ENCODE measurements at regions not wholly inside any gene's neighbourhood (a gene's known extent, or its start where the extent isn't known, plus 50 kb on each side); places are given as distances from the start of the nearest gene placed in this dataset.
"Not testable (repeated sequence)": the region's sequence is repeated elsewhere in the genome, so short reads cannot be mapped to it uniquely, and the experiment has no call there.

DNA sequence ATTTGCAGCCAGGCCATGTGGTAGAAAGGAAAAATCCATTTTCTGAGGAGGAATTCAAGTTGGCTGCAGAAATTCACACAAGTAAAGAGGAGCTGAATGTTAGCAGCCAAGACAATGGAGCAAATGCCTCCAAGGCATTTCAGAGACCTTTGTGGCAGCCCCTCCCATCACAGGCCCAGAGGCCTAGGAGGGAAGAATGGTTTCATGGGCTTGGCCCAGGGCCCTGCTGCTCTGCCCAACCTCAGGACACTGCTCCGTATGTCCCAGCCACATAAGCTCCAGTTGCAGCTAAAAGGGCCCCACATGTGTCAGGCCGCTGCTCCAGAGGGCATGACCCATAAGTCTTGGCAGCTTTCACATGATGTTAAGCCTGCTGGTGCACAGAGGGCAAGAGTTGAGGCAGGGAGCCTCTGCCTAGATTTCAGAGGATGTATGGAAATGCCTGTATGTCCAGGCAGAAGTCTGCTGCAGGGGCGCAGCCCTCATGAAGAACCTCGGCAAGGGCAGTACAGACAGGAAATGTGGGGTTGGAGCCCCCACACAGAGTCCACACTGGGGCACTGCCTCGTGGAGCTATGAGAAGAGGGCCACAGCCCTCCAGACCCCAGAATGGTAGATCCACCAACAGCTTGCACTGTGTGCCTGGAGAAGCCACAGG is 144.2 kb upstream of the EPB41L4A start:
- in situ Hi-C loops (cut with HindIII; ENCODE audit: low pct_unique_long_range_greater_than_20kb, low sequenced_read_pairs), result no loop called here
- no peak for TF ChIP-seq JUND (IDR thresholded peaks at IDR 0.05; ENCODE audit: low read depth)
- DNase-seq (ENCODE audit: low read depth in 1 of 2, low spot score in 1 of 2), result no peak

DNA sequence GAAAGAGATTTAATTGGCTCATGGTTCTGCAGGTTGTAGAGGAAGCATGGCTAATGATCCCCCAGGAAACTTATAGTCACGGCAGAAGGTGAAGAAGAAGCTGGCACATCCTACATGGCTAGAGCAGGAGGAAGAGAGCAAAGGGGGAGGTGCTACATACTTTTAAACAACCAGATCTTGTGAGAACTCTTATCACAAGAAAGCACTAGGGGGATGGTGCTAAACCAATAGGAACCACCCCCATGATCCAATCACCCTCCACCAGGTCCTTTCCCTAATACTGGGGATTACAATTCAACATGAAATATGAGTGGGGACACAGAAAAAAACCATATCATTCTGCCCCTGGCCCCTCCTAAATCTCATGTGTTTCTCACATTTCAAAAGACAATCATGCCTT is 147.2 kb upstream of the EPB41L4A start:
- no peak for DNase-seq (ENCODE audit: low read depth in 1 of 2, low spot score in 1 of 2)
- in situ Hi-C loops (cut with HindIII; ENCODE audit: low pct_unique_long_range_greater_than_20kb, low sequenced_read_pairs), result no loop called here
- no peak for TF ChIP-seq JUND (IDR thresholded peaks at IDR 0.05; ENCODE audit: low read depth)

DNA sequence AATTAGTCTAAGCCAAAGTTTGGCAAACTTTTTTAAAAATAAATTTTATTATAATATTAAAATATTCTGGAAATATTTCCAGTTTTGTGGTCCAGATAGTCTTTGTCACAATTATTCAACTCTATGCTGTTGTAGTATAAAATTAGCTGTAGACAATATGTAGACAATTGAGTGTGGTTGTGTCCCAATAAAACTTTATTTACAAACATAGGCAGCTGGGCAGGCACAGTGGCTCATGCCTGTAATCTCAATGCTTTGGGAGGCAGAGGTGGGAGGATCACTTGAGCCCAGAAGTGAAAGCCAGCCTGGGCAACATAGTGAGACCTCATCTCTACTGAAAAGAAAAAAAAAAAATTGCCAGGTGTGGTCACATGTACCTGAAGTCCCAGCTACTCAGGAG is 150.5 kb upstream of the EPB41L4A start:
- in situ Hi-C loops (cut with HindIII; ENCODE audit: low pct_unique_long_range_greater_than_20kb, low sequenced_read_pairs), result no loop called here
- no peak for DNase-seq (ENCODE audit: low read depth in 1 of 2, low spot score in 1 of 2)
- no peak for TF ChIP-seq JUND (IDR thresholded peaks at IDR 0.05; ENCODE audit: low read depth)

GRCh38 chr5:112570708-112571444 is 151.8 kb upstream of the EPB41L4A start:
- TF ChIP-seq JUND (IDR thresholded peaks at IDR 0.05; ENCODE audit: low read depth), result no peak
- in situ Hi-C loops (cut with HindIII; ENCODE audit: low pct_unique_long_range_greater_than_20kb, low sequenced_read_pairs), result no loop called here
- no peak for DNase-seq (ENCODE audit: low read depth in 1 of 2, low spot score in 1 of 2)

- in situ Hi-C loops (cut with HindIII; ENCODE audit: low pct_unique_long_range_greater_than_20kb, low sequenced_read_pairs), result no loop called here
- no peak for DNase-seq (ENCODE audit: low read depth in 1 of 2, low spot score in 1 of 2)
- no peak for TF ChIP-seq JUND (IDR thresholded peaks at IDR 0.05; ENCODE audit: low read depth)
Measured at GRCh38 chr5:112573441-112573840, 154.4 kb upstream of the EPB41L4A start.

GRCh38 chr5:112574536-112574935 is 155.5 kb upstream of the EPB41L4A start:
- no peak for DNase-seq (ENCODE audit: low read depth in 1 of 2, low spot score in 1 of 2)
- in situ Hi-C loops (cut with HindIII; ENCODE audit: low pct_unique_long_range_greater_than_20kb, low sequenced_read_pairs), result no loop called here
- TF ChIP-seq JUND (IDR thresholded peaks at IDR 0.05; ENCODE audit: low read depth), result no peak

DNA sequence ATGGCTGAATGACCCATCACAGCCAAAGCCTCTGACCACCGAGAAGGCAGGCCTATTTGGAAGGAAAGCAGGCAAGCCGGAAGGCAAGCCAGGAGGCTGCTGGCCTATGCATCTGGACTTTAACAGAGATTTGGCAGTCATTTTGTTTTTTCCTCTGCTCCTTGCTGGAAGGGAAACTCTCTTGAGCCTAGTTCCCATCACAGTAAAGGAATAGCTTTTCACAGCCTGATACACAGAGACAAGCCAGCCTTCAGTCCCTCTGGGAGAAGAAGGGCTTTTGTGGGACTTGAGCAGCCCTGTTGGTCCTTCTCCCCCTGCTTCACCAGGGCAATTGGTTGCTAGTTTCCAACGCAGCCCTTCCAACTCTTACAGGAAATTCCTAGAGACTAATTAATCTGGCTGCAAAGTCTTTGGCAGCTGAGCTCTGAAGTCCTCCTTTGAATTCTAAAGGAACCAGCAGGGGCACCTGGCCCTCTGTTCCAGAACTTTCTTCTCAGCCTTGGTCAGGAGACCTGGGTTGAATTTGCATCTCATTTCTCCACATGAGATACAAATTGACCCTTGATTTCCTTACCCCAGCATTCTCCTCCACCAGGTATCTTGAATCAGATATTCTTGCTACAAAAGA is 157.3 kb upstream of the EPB41L4A start:
- TF ChIP-seq JUND (IDR thresholded peaks at IDR 0.05; ENCODE audit: low read depth), result no peak
- DNase-seq (ENCODE audit: low read depth in 1 of 2, low spot score in 1 of 2), result no peak
- in situ Hi-C loops (cut with HindIII; ENCODE audit: low pct_unique_long_range_greater_than_20kb, low sequenced_read_pairs), result no loop called here

DNA sequence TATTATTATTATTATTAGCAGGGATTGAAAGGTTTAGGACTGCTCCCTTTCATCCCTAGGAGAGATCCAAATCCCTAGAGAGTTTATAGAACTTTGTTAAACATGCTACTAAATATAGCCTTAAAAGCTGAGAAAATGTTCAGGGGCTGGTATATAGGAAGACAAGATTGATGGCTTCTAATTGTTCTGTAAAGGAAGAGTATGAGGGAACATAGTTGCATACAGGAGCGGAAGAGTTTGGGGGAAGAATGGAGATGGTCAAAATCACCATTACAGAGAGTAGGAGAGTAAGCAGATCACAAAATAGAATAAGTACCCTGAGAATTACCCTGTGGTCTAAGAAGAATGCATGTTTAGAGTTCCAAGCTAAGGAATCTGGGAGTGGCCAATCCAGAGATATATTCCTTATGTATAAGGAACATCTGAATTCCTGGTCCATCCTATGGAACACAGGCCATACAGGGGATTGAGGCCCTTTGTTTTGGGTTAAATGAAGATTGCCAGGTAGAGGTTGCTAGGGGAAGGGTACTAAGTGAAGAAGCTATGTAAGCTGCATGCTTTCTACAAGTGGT is 158.0 kb upstream of the APC start:
- in situ Hi-C loops (cut with HindIII; ENCODE audit: low pct_unique_long_range_greater_than_20kb, low sequenced_read_pairs), result no loop called here
- no peak for DNase-seq (ENCODE audit: low read depth in 1 of 2, low spot score in 1 of 2)
- no peak for TF ChIP-seq JUND (IDR thresholded peaks at IDR 0.05; ENCODE audit: low read depth)

DNA sequence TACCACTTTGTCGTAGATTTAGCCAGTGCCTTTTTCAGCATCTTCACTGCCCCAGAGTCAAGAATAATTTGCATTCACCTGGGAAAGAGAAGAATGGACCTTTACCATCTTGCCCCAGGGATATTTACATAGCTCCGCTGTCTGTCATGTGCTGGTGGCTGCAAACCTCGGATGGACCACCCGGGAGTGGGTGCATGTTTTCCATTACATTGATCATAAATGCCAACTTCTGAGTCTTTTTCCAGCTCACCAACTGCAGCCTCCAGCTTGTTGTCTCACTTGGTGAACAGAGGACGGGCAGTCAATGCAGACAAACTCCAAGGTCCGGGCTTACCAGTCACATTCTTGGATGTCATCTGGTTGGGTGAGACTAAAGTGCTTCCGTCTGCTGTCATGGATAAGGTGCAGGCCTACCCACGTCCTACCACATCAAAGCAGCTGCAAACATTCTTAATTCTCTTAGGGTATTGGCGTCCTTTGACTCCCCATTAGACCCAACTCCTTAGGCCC is 155.8 kb upstream of the APC start:
- in situ Hi-C loops (cut with HindIII; ENCODE audit: low pct_unique_long_range_greater_than_20kb, low sequenced_read_pairs), result no loop called here
- TF ChIP-seq JUND (IDR thresholded peaks at IDR 0.05; ENCODE audit: low read depth), result no peak
- DNase-seq (ENCODE audit: low read depth in 1 of 2, low spot score in 1 of 2), result no peak

GRCh38 chr5:112583166-112583565 is 154.5 kb upstream of the APC start:
- no peak for TF ChIP-seq JUND (IDR thresholded peaks at IDR 0.05; ENCODE audit: low read depth)
- in situ Hi-C loops (cut with HindIII; ENCODE audit: low pct_unique_long_range_greater_than_20kb, low sequenced_read_pairs), result no loop called here
- peak in 1 of 2 experiments; percentile 12 for DNase-seq (ENCODE audit: low read depth in 1 of 2, low spot score in 1 of 2)

DNA sequence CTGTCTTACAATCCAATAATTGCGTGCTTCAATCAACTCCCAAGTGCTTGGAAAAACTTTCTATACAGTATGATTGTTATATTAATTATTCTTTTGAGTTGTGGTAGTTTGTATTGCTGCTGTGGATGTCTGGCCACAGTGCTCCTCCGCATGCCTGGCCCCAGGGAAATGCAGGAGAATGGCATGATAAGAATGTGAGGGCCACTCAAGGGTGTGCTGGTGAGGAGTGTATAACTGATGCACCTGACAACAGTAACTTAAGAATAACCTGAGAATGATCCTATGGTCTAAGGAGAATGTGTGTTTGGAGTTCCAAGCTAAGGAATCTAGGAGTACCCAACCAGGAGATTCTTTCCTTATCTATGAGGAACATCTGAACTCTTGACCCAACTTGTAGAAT is 152.9 kb upstream of the APC start:
- peak in 1 of 2 experiments; percentile 37 for DNase-seq (ENCODE audit: low read depth in 1 of 2, low spot score in 1 of 2)
- no peak for TF ChIP-seq JUND (IDR thresholded peaks at IDR 0.05; ENCODE audit: low read depth)
- in situ Hi-C loops (cut with HindIII; ENCODE audit: low pct_unique_long_range_greater_than_20kb, low sequenced_read_pairs), result no loop called here

- in situ Hi-C loops (cut with HindIII; ENCODE audit: low pct_unique_long_range_greater_than_20kb, low sequenced_read_pairs), result no loop called here
- no peak for DNase-seq (ENCODE audit: low read depth in 1 of 2, low spot score in 1 of 2)
- no peak for TF ChIP-seq JUND (IDR thresholded peaks at IDR 0.05; ENCODE audit: low read depth)
Measured at GRCh38 chr5:112586596-112587062, 151.1 kb upstream of the APC start.

DNA sequence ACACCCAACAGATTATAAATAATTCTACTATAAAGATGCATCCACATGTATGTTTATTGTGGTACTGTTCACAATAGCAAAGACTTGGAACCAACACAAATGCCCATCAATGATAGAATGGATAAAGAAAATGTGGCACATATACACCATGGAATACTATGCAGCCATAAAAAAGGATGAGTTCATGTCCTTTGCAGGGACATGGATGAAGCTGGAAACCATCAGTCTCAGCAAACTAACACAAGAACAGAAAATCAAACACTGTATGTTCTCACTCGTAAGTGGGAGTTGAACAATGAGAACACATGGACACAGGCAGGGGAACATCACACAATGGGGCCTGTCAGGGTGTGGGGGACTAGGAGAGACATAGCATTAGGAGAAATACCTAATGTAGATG is 146.8 kb upstream of the APC start:
- DNase-seq (ENCODE audit: low read depth in 1 of 2, low spot score in 1 of 2); in situ Hi-C loops (cut with HindIII; ENCODE audit: low pct_unique_long_range_greater_than_20kb, low sequenced_read_pairs): not testable (repeated sequence)
